Liver (tissue), 8 donors: ENCODE measurements at regions not wholly inside any gene's neighbourhood (a gene's known extent, or its start where the extent isn't known, plus 50 kb on each side); places are given as distances from the start of the nearest gene placed in this dataset.

Experiments used
- DNase-seq: peaks from one replicate; pipeline ENCODE4 v3.0.0-alpha.2; 2017; ENCODE audit warnings: low spot score
- H3K27ac ChIP-seq, 2 donors: one replicate each; pipeline ENCODE4 v1.7.0; 2013; ENCODE audit warnings: inconsistent platforms in 2 of 2, low read length in 2 of 2, control low read depth in 1 of 2, low read depth in 1 of 2, mild to moderate bottlenecking in 1 of 2
- H3K27me3 ChIP-seq, 4 donors: one replicate each; pipeline versions ENCODE4 v1.6.1 to v1.7.0; 2013; ENCODE audit warnings: low read length in 3 of 4, inconsistent platforms in 1 of 4, mild to moderate bottlenecking in 1 of 4, moderate library complexity in 1 of 4; ENCODE audit not compliant: control insufficient read depth in 4 of 4, insufficient read depth in 4 of 4
- H3K36me3 ChIP-seq, 4 donors: one replicate each; pipeline versions ENCODE4 v1.6.1 to v1.7.0; 2013; ENCODE audit warnings: low read length in 3 of 4, mild to moderate bottlenecking in 3 of 4, low read depth in 1 of 4, moderate library complexity in 1 of 4; ENCODE audit not compliant: control insufficient read depth in 4 of 4, insufficient read depth in 3 of 4
- H3K4me1 ChIP-seq, 4 donors: one replicate each; pipeline versions ENCODE4 v1.6.1 to v1.7.0; 2013; ENCODE audit warnings: low read length in 3 of 4, mild to moderate bottlenecking in 3 of 4, moderate library complexity in 1 of 4; ENCODE audit not compliant: control insufficient read depth in 4 of 4, insufficient read depth in 4 of 4
- H3K4me3 ChIP-seq, 3 donors: one replicate each; pipeline versions ENCODE4 v1.6.1 to v1.7.0; 2013; ENCODE audit warnings: low read length in 3 of 3, control low read depth in 1 of 3, low read depth in 1 of 3, mild to moderate bottlenecking in 1 of 3
- H3K9ac ChIP-seq, 2 donors: one replicate each; pipeline ENCODE4 v1.7.0; 2013; ENCODE audit warnings: low read length in 2 of 2, mild to moderate bottlenecking in 2 of 2, moderate library complexity in 2 of 2, control low read depth in 1 of 2, low read depth in 1 of 2
- H3K9me3 ChIP-seq, 4 donors: one replicate each; pipeline versions ENCODE4 v1.6.1 to v1.7.0; 2013; ENCODE audit warnings: low read length in 3 of 4; ENCODE audit not compliant: control insufficient read depth in 4 of 4
- ATF3 ChIP-seq: IDR thresholded peaks from 2 replicates; pipeline ENCODE4 v1.6.1; 2016; ENCODE audit warnings: antibody characterized with exemption
- EGR1 ChIP-seq, 2 donors: IDR thresholded peaks; 2 replicates each; pipeline ENCODE4 v1.6.1; 2016 to 2018; ENCODE audit warnings: antibody characterized with exemption in 2 of 2, low read depth in 2 of 2
- FOXA1 ChIP-seq: IDR thresholded peaks from 2 replicates; pipeline ENCODE4 v1.6.1; 2016; ENCODE audit warnings: antibody characterized with exemption
- FOXA2 ChIP-seq: IDR thresholded peaks from 2 replicates; pipeline ENCODE4 v1.6.1; 2016; ENCODE audit warnings: antibody characterized with exemption
- HNF4A ChIP-seq, 2 donors: conservative IDR thresholded peaks; 2 replicates each; pipeline ENCODE4 v1.6.1; 2016; ENCODE audit warnings: antibody characterized with exemption in 2 of 2, mild to moderate bottlenecking in 2 of 2
- HNF4G ChIP-seq: IDR thresholded peaks from 2 replicates; pipeline ENCODE4 v1.6.1; 2016; ENCODE audit warnings: antibody characterized with exemption
- JUND ChIP-seq, 2 donors: IDR thresholded peaks; 2 replicates each; pipeline ENCODE4 v1.6.1; 2016; ENCODE audit warnings: antibody characterized with exemption in 2 of 2
- MAX ChIP-seq: IDR thresholded peaks from 2 replicates; pipeline ENCODE4 v1.6.1; 2016; ENCODE audit warnings: antibody characterized with exemption
- NR2F2 ChIP-seq: IDR thresholded peaks from 2 replicates; pipeline ENCODE4 v1.6.1; 2016; ENCODE audit warnings: antibody characterized with exemption
- REST ChIP-seq: IDR thresholded peaks from 2 replicates; pipeline ENCODE4 v1.6.1; 2016; ENCODE audit warnings: antibody characterized with exemption, mild to moderate bottlenecking
- RXRA ChIP-seq, 2 donors: IDR thresholded peaks; 2 replicates each; pipeline ENCODE4 v1.6.1; 2017 to 2018; ENCODE audit warnings: antibody characterized with exemption in 2 of 2, mild to moderate bottlenecking in 1 of 2
- SP1 ChIP-seq: IDR thresholded peaks from 2 replicates; pipeline ENCODE4 v1.6.1; 2018; ENCODE audit warnings: antibody characterized with exemption, mild to moderate bottlenecking
- TAF1 ChIP-seq: conservative IDR thresholded peaks from 2 replicates; pipeline ENCODE4 v1.6.1; 2016; ENCODE audit warnings: antibody characterized with exemption, mild to moderate bottlenecking
- YY1 ChIP-seq: IDR thresholded peaks from 2 replicates; pipeline ENCODE4 v1.6.1; 2016; ENCODE audit warnings: antibody characterized with exemption, mild to moderate bottlenecking
- ZBTB33 ChIP-seq: IDR thresholded peaks from 2 replicates; pipeline ENCODE4 v1.6.1; 2016; ENCODE audit warnings: antibody characterized with exemption
- WGBS: extraction: QIAGEN DNeasy Blood & Tissue Kit; methylation state at CpG from one replicate; pipeline ENCODE4 v1.1.7; 2013; 5-methylcytosine and 5-hydroxymethylcytosine counted together
- TF ChIP-seq, protein P1 (sequence below): fragments of 150-350 bp; IDR thresholded peaks from 2 replicates; pipeline ENCODE4 v1.5.1; 2017; ENCODE audit warnings: improper control_type of control experiment, low read depth, low read length; ENCODE audit not compliant: missing input control
- donor health status: healthy.
- donor health status: healthy.
- donor health status: healthy.
- donor health status: healthy.
- donor health status: healthy.

- Histone ChIP-seq H3K36me3 (no peaks in the 10 kb centered on the region), H3K27ac (no peak overlapping the region), H3K4me3 (no peak overlapping the region), H3K4me1 (no peaks in the 10 kb centered on the region), H3K27me3 (no peaks in the 10 kb centered on the region), H3K9ac (no peak overlapping the region), H3K9me3 (no peaks in the 10 kb centered on the region)
- no peak for TF ChIP-seq HNF4A (conservative IDR thresholded peaks at IDR 0.05)
- TF ChIP-seq ATF3, result no peak
- TF ChIP-seq RXRA (IDR thresholded peaks at IDR 0.05), result no peak
- no peak for TF ChIP-seq MAX
- TF ChIP-seq ZBTB33, result no peak
- no peak for TF ChIP-seq TAF1
- TF ChIP-seq EGR1 (IDR thresholded peaks at IDR 0.05; ENCODE audit: low read depth in 2 of 2), result no peak
- TF ChIP-seq NR2F2, result no peak
- no peak for TF ChIP-seq FOXA2
- no peak for TF ChIP-seq SP1
- no peak for TF ChIP-seq FOXA1
- TF ChIP-seq JUND (IDR thresholded peaks at IDR 0.05), result no peak
- 88% methylated on average over 4 of the region's 4 CpGs for WGBS
- DNase-seq, result no peak
Observed at GRCh38 chr2:200194746-200195145, 111.7 kb upstream of the SPATS2L start.

DNA sequence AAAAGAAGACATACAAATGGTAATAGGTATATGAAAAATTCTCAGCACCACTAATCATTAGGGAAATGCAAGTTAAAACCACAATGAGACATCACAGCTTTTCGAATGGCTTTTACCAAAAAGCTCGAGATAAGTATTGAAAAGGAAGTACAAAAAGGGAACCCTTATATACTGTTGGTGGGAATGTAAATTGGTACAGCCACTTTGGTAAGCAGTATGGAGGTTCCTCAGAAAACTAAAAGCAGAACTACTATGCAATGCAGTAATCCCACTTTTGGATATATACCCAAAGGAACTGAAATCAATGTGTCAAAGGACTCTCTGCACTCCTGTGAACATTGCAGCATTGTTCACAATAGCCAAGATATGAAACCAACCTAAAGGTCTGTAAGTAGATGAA, 107.5 kb upstream of the SPATS2L start:
- H3K9me3 ChIP-seq, result no peaks in the 10 kb centered on the region
- TF ChIP-seq FOXA2 (no peak), YY1 (no peak), HNF4A (conservative IDR thresholded peaks at IDR 0.05) (no peak), SP1 (no peak), HNF4G (no peak), EGR1 (IDR thresholded peaks at IDR 0.05; ENCODE audit: low read depth in 2 of 2) (no peak), ZBTB33 (no peak), REST (no peak)
- TF ChIP-seq, protein P1, sequence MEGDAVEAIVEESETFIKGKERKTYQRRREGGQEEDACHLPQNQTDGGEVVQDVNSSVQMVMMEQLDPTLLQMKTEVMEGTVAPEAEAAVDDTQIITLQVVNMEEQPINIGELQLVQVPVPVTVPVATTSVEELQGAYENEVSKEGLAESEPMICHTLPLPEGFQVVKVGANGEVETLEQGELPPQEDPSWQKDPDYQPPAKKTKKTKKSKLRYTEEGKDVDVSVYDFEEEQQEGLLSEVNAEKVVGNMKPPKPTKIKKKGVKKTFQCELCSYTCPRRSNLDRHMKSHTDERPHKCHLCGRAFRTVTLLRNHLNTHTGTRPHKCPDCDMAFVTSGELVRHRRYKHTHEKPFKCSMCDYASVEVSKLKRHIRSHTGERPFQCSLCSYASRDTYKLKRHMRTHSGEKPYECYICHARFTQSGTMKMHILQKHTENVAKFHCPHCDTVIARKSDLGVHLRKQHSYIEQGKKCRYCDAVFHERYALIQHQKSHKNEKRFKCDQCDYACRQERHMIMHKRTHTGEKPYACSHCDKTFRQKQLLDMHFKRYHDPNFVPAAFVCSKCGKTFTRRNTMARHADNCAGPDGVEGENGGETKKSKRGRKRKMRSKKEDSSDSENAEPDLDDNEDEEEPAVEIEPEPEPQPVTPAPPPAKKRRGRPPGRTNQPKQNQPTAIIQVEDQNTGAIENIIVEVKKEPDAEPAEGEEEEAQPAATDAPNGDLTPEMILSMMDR, result no peak
- no peak overlapping the region for H3K27ac ChIP-seq
- no peaks in the 10 kb centered on the region for H3K36me3 ChIP-seq
- no peaks in the 10 kb centered on the region for H3K4me1 ChIP-seq
- no peak overlapping the region for H3K4me3 ChIP-seq
- H3K27me3 ChIP-seq, result no peaks in the 10 kb centered on the region
- DNase-seq, result no peak
- WGBS, result 85% methylated on average over 2 of the region's 2 CpGs
- no peak overlapping the region for H3K9ac ChIP-seq
